HCT116 (cell line): ENCODE measurements at regions not wholly inside any gene's neighbourhood (a gene's known extent, or its start where the extent isn't known, plus 50 kb on each side); places are given as distances from the start of the nearest gene placed in this dataset.

ENCODE experiments used
- ATAC-seq: fragments of 200-7000 bp; cut with Tn5 transposase; 2 replicates; pipeline ENCODE4 v1.9.1; 2020; ENCODE audit warnings: mild to moderate bottlenecking, moderate library complexity
- BruUV-seq: library from RNA; stranded (reverse); fragments of 400-500 nt; replicated peaks from 2 replicates; lab custom pipeline; 2021; lab: Mats Ljungman, UMichigan
- CTCF ChIA-PET: fragments of 300-600 bp; sonication (Branson Sonifier 250); formaldehyde crosslinking; loops from one replicate; lab custom pipeline; 2021; ENCODE audit warnings: antibody characterized with exemption; lab: Charles Lee
- POLR2A ChIA-PET: fragments of 300-600, 350-600 bp; sonication (Branson Sonifier 250); formaldehyde crosslinking; loops from one replicate; lab custom pipeline; 2021; ENCODE audit warnings: antibody characterized with exemption; lab: Charles Lee
- RAD21 ChIA-PET, 2 experiments: fragments of 300-600 bp; sonication (Branson Sonifier 250); formaldehyde crosslinking; loops; one replicate each; lab custom pipeline; 2023; ENCODE audit warnings: low total read pairs in 2 of 2; ENCODE audit not compliant: uncharacterized antibody in 2 of 2, unreplicated experiment in 2 of 2, low non-redundant PET in 1 of 2; lab: Charles Lee
- DNase-seq: peaks from one replicate; pipeline ENCODE4 v3.0.0-alpha.2; 2010; ENCODE audit warnings: low read depth, low spot score
- H2AFZ ChIP-seq: fragments of 200-600 bp; shearing (Covaris generic), sonication (generic); 2 replicates; pipeline ENCODE4 v1.6.1; 2017; ENCODE audit warnings: low read depth, mixed run types, mixed read lengths, antibody characterized with exemption, low read length; ENCODE audit not compliant: poor library complexity, severe bottlenecking
- H3K27ac ChIP-seq: 2 replicates; pipeline ENCODE4 v1.5.1; 2012; ENCODE audit warnings: low read depth, low read length
- H3K27me3 ChIP-seq: fragments of 200-600 bp; sonication (generic); 2 replicates; pipeline ENCODE4 v1.6.1; 2016; ENCODE audit warnings: mixed run types, low read length, mixed read lengths; ENCODE audit not compliant: insufficient read depth
- H3K36me3 ChIP-seq, 2 experiments: fragments of 200-500 bp in 1 of 2; fragments of 200-600 bp in 1 of 2; sonication (Bioruptor generic) in 1 of 2; sonication (generic) in 1 of 2; 2 replicates each; pipeline versions ENCODE4 v1.5.1 to v1.6.1; 2014 to 2016; ENCODE audit warnings: low read length in 2 of 2, inconsistent platforms in 1 of 2, mixed read lengths in 1 of 2, mixed run types in 1 of 2; ENCODE audit not compliant: insufficient read depth in 2 of 2, control insufficient read depth in 1 of 2
- H3K4me1 ChIP-seq, 2 experiments: fragments of 200-600 bp in 1 of 2; sonication (generic) in 1 of 2; 2 replicates each; pipeline versions ENCODE4 v1.5.1 to v1.6.1; 2012 to 2017; ENCODE audit warnings: low read length in 2 of 2, inconsistent platforms in 1 of 2, mild to moderate bottlenecking in 1 of 2, mixed read lengths in 1 of 2, mixed run types in 1 of 2, moderate library complexity in 1 of 2; ENCODE audit not compliant: insufficient read depth in 2 of 2, control insufficient read depth in 1 of 2
- H3K4me2 ChIP-seq: fragments of 200-600 bp; sonication (generic); 2 replicates; pipeline ENCODE4 v1.6.1; 2017; ENCODE audit warnings: mixed run types, low read length, mixed read lengths
- H3K4me3 ChIP-seq, 2 experiments: fragments of 200-600 bp in 1 of 2; sonication (generic) in 1 of 2; replicated peaks in 1 of 2; 2 replicates each; pipeline ENCODE4 v1.5.1; 2011 to 2016; ENCODE audit warnings: low read length in 2 of 2, control low read depth in 1 of 2, low read depth in 1 of 2, mild to moderate bottlenecking in 1 of 2, mixed read lengths in 1 of 2, mixed run types in 1 of 2
- H3K79me2 ChIP-seq: fragments of 200-600 bp; sonication (generic); 2 replicates; pipeline ENCODE4 v1.6.1; 2017; ENCODE audit warnings: mild to moderate bottlenecking, mixed run types, low read length, moderate library complexity, mixed read lengths; ENCODE audit not compliant: insufficient read depth
- H3K9ac ChIP-seq: fragments of 200-600 bp; sonication (generic); 2 replicates; pipeline ENCODE4 v1.6.1; 2016; ENCODE audit warnings: low read length, mixed read lengths
- H3K9me2 ChIP-seq: fragments of 200-600 bp; sonication (generic), shearing (Covaris generic); 2 replicates; pipeline ENCODE4 v1.6.1; 2017; ENCODE audit warnings: mixed run types, mild to moderate bottlenecking, moderate library complexity; ENCODE audit not compliant: insufficient read depth
- H3K9me3 ChIP-seq, 2 experiments: fragments of 200-500 bp in 1 of 2; fragments of 200-600 bp in 1 of 2; sonication (Bioruptor generic) in 1 of 2; sonication (generic) in 1 of 2; 2 replicates each; pipeline ENCODE4 v1.6.1; 2014 to 2017; ENCODE audit warnings: low read length in 2 of 2, mixed read lengths in 2 of 2, inconsistent platforms in 1 of 2, low read depth in 1 of 2, mild to moderate bottlenecking in 1 of 2, mixed run types in 1 of 2, moderate library complexity in 1 of 2; ENCODE audit not compliant: control insufficient read depth in 1 of 2, insufficient read depth in 1 of 2
- H4K20me1 ChIP-seq: fragments of 200-600 bp; sonication (generic), shearing (Covaris generic); 2 replicates; pipeline ENCODE4 v1.6.1; 2017; ENCODE audit warnings: mixed run types, mild to moderate bottlenecking, moderate library complexity; ENCODE audit not compliant: insufficient read depth
- EGR1 ChIP-seq: IDR thresholded peaks from 2 replicates; pipeline ENCODE4 v1.6.1; 2012; ENCODE audit warnings: low read depth
- EZH2 ChIP-seq: fragments of 200-600 bp; sonication (generic); IDR thresholded peaks from 2 replicates; pipeline ENCODE4 v1.6.1; 2017; ENCODE audit warnings: antibody characterized with exemption, mixed run types
- EZH2phosphoT487 ChIP-seq: fragments of 200-600 bp; IDR thresholded peaks from 2 replicates; pipeline ENCODE4 v1.6.1; 2018; ENCODE audit warnings: antibody characterized with exemption, borderline replicate concordance
- JUND ChIP-seq: IDR thresholded peaks from 2 replicates; pipeline ENCODE4 v1.6.1; 2012
- REST ChIP-seq: IDR thresholded peaks from 2 replicates; pipeline ENCODE4 v1.6.1; 2012; ENCODE audit warnings: low read depth
- YY1 ChIP-seq: IDR thresholded peaks from 2 replicates; pipeline ENCODE4 v1.6.1; 2011; ENCODE audit warnings: low read length, low read depth, moderate library complexity, mild to moderate bottlenecking; ENCODE audit not compliant: insufficient replicate concordance; ENCODE audit errors: extremely low read depth
- ZBTB33 ChIP-seq: IDR thresholded peaks from 2 replicates; pipeline ENCODE4 v1.6.1; 2011; ENCODE audit warnings: mild to moderate bottlenecking, low read length, moderate library complexity; ENCODE audit not compliant: insufficient replicate concordance; ENCODE audit errors: extremely low read depth
- ZFX ChIP-seq: fragments of 450-650 bp; IDR thresholded peaks from 2 replicates; pipeline ENCODE4 v1.6.1; 2017
- ZNF274 ChIP-seq: fragments of 200-500 bp; sonication (Bioruptor generic); IDR thresholded peaks from 2 replicates; pipeline ENCODE4 v1.6.1; 2014; ENCODE audit warnings: mild to moderate bottlenecking, low read depth, low read length, inconsistent platforms
- intact Hi-C: fragments of 100-400 bp; cut with micrococcal nuclease; formaldehyde crosslinking; loops from 2 replicates; pipeline ENCODE4 v1.10.0; 2022

- Histone ChIP-seq H3K9me2 (no peaks in the 10 kb centered on the region), H3K36me3 (no peaks in the 10 kb centered on the region), H2AFZ (no peak overlapping the region), H3K4me1 (no peaks in the 10 kb centered on the region), H3K79me2 (no peaks in the 10 kb centered on the region), H3K27me3 (no peaks in the 10 kb centered on the region), H3K9me3 (no peaks in the 10 kb centered on the region), H4K20me1 (no peaks in the 10 kb centered on the region), H3K4me3 (no peak overlapping the region), H3K4me2 (no peak overlapping the region), H3K27ac (no peak overlapping the region), H3K9ac (no peak overlapping the region)
- no peak for ATAC-seq
- no peak for DNase-seq
- intact Hi-C loops = no loop called here
- BruUV-seq = no TSS peak
- ChIA-PET CTCF (no interaction called here), POLR2A (no interaction called here), RAD21 (no interaction called here)
- TF ChIP-seq ZFX (no peak), ZBTB33 (no peak), EZH2 (no peak), EGR1 (no peak), EZH2phosphoT487 (no peak), JUND (no peak), REST (no peak), ZNF274 (no peak), YY1 (no peak)
Measured at GRCh38 chr6:119799596-119800509, 450.3 kb upstream of the MAN1A1 start.
